ENCODE measurements at regions not wholly inside any gene's neighbourhood (a gene's known extent, or its start where the extent isn't known, plus 50 kb on each side); places are given as distances from the start of the nearest gene placed in this dataset.

Small RNA genes in the stretch of these regions (small RNA-seq; reads per million reads assigned to genes)
- 0 reads per million in 3 experiments for gene RNU6-152P (ENCODE audit: insufficient read depth in 2 of 3, insufficient read length in 3 of 3, low read depth in 2 of 3, low replicate concordance in 1 of 3)
